ENCODE measurements at regions not wholly inside any gene's neighbourhood (a gene's known extent, or its start where the extent isn't known, plus 50 kb on each side); places are given as distances from the start of the nearest gene placed in this dataset.

GRCh38 chr20:63070771-63071540 is 64.2 kb upstream of the BHLHE23 start:
- no peak for DNase-seq (ENCODE audit: low read depth)

GRCh38 chr20:63070301-63070625 is 63.5 kb upstream of the BHLHE23 start:
- DNase-seq (ENCODE audit: low read depth) = no peak

DNA sequence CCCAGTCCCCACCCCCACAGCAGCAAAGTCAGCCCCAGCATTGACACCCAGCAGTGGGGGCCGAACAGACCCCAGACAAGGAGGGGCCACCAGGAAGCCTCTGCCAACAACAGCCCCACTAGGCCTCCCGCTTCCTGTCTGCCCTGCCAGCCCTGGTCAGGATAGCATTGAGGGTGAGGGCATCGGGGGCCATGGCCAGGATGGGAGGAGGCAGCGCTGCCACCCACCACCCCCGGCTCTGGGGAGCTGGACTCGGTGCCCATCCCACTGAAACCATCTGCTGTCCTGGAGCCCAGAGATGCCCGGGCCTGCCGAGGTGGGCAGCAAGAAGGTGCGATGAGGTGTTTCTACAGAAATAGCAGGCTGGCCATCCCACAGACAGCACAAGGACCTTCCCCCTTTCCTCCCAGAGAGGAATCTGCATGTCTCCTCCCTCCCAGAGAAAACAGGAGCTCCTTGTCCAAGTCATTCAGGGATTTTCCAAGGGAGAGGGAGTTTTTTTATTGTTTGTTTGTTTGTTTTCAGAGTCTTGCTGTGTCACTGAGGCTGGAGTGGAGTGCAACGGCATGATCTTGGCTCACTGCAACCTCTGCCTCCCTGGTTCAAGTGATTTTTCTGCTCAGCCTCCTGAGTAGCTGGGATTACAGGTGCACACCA is 62.1 kb upstream of the BHLHE23 start:
- no peak for DNase-seq (ENCODE audit: low read depth)

DNA sequence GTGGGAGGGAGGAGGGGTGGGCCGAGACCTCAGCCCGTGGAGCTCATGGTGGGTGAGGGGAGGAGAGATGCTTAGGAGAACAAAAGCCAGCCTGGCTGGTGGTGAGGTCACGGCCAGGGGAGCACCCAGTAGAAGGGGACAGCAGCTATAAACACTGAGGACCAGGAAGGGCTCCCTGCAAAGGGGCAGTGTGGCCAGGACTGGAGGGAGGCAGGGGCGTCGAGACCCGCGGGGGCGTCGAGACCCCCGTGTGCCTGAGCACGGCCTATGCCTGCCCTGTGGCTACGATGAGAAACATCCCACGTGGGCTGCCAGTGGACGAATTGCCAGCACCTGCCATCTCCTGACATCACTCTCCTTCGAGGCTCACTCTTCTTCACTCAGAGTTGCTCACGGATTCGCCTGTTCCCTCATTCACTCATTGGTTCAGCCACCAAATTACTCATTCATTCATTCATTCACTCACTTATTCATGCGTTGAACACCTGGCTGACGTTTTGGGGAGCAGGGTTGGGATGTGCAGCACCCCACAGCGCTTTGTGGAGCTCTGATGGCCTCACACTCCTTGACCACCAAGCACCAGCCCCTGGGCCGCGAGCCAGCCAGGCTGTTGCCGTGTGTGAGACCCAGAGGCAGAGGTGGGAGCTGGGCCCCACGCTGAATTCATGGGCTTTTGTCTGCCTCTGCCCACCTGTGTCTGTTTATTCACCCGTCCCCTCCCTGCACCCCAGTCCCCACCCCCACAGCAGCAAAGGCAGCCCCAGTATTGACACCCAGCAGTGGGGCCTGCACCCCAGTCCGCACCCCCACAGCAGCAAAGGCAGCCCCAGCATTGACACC is 61.2 kb upstream of the BHLHE23 start:
- no peak for DNase-seq (ENCODE audit: low read depth)

DNA sequence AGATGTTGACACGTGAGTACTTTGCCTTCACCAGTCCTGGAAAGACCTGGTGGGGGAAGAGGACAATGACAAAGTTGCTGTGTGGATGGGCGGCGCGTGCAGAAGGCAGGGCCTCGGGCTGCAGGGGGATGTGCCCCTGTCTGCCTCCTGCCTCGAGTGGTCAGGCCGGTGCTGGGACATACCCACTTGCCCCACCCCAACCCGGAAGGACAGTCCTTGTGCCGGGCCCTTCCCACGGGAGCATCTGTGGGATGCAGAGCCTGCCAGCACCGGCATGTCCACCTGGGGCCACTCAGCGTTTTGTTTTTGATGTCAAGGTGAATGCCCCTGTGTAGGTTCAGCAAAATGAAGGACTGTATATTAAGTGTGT is 60.5 kb upstream of the BHLHE23 start:
- no peak for DNase-seq (ENCODE audit: low read depth)

- no peak for DNase-seq (ENCODE audit: low read depth)
Observed at GRCh38 chr20:63066506-63067265, 59.9 kb upstream of the BHLHE23 start.

DNA sequence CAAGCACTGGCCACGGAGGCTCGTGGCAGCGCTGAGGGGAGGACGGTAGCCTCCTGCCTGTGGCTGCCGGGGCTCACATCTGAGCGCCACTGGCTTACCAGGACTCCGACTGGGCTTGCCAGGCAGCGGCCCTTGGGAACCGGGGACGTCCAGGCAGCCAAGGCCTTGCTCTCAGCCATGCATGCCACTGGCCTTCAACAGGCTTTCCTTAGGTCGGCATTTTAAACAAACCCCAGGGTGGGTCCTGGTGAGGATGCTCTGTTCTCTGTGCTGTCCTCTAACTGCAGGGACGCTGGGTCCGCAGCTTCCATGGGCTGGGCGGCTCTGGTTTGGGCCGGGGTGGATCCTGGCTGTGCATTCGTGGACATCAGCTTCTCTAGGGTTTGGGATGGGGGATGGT is 59.1 kb upstream of the BHLHE23 start:
- DNase-seq (ENCODE audit: low read depth) = no peak

- no peak for DNase-seq (ENCODE audit: low read depth)
Observed at GRCh38 chr20:63064745-63065711, 58.3 kb upstream of the BHLHE23 start.

DNA sequence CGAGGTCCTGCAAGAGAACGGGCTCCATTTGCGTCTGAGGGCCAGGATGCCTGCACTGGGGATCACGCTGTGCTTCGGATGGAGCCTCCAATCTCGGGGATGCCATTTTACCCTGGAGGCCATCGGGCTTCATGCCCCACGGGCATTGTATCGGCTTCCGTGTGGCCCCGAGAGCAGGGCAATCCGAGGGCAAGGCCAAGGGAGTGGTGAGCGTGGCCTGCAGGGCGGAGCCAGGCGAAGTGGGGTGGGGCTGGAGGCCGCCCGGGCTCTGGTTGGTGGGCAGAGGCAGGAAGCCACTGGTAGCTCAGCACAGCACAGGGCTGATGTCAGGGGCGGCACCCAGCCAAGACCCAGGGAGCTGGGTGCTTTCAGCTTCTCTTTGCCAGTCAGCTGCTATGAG is 57.5 kb upstream of the BHLHE23 start:
- no peak for DNase-seq (ENCODE audit: low read depth)

DNA sequence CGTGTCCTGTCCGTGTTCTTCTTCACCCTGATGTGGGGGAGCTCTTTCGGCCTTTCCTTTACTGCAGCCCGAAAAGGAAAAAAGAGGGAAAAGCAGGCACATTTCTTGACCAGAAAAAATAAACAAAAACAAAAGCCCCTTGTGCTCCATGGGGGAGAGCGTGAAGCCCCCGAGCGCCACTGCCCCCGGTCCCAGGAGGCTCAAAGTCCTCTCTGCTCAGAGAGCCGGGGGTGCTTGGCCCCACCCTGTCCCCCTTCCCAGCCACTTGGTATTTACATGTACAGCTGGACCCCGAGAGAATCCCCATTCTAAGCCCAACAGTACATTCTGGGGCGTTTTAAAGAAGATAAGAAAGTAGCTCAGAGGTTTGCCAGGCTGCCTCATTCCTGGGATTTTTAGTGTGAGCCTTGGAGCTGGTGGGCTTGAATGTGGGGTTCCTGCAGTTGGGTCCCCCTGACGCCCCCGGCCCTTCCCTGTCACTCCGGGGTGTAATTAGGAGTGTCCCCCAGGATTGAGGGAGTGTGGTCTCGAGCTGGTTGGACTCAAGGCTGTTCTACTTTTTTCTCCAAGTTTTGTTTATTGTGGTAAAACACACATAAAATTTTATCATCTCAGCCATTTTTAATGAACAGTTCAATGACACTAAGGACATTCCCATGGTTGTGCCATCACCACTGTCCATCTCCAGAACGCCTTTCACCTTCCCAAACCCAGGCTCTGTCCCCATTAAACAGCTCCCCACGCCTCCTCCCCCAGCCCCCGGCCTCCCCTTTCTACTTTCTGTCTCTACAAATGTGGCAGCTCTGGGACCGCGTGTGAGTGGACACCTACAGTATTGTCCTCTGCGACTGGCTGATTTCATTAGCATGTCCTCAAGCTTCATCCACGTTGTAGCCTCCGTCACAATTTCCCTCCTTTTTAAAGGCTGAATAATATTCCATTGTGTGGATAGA is 55.7 kb upstream of the BHLHE23 start:
- no peak for DNase-seq (ENCODE audit: low read depth)

DNA sequence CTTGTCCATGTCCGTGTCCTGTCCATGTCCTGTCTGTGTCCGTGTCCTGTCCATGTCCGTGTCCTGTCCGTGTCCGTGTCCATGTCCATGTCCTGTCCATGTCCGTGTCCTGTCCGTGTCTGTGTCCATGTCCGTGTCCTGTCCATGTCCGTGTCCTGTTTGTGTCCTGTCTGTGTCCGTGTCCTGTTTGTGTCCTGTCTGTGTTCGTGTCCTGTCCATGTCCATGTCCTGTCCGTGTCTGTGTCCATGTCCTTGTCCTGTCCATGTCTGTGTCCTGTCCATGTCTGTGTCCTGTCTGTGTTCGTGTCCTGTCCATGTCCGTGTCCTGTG is 55.0 kb upstream of the BHLHE23 start:
- no peak for DNase-seq (ENCODE audit: low read depth)

DNA sequence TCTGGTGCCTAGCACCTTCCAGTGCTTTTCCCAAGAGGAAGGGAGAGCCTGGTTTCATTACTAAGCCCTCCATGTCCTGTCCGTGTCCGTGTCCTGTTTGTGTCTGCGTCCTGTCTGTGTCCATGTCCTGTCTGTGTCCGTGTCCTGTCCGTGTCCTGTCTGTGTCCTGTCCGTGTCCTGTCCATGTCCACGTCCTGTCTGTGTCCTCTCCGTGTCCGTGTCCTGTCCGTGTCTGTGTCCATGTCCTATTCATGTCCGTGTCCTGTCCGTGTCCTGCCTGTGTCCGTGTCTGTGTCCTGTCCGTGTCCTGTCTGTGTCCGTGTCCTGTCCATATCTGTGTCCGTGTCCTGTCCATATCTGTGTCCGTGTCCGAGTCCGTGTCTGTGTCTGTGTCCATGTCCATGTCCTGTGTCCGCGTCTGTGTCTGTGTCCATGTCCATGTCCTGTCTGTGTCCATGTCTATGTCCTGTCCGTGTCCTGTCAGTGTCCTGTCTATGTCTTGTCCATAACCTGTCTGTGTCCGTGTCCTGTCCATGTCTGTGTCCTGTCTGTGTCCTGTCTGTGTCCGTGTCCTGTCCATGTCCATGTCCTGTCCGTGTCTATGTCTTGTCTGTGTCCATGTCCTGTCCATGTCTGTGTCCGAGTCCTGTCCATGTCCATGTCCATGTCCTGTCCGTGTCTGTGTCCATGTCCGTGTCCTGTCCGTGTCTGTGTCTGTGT is 54.4 kb upstream of the BHLHE23 start:
- DNase-seq (ENCODE audit: low read depth) = no peak

- no peak for DNase-seq (ENCODE audit: low read depth)
Observed at GRCh38 chr20:63060057-63060991, 53.6 kb upstream of the BHLHE23 start.

DNA sequence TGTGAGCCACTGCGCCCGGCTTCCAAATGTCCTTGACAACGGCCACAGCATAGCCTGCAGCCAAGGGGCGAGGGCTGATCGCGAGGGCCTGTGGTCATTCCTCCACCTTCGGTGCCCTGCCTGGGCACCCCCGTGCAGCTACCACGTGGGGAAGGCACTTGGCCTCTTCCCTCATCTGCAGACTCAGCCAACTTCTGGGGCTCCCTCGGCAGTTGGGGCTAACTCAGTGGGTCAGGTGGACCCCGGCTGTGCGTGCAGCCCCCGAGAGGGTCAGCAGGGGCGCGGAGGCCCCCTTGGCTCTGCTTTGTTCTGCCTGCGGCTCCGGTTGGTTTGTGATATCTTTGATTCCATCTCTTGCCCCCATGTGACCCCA is 52.9 kb upstream of the BHLHE23 start:
- DNase-seq (ENCODE audit: low read depth) = no peak

DNA sequence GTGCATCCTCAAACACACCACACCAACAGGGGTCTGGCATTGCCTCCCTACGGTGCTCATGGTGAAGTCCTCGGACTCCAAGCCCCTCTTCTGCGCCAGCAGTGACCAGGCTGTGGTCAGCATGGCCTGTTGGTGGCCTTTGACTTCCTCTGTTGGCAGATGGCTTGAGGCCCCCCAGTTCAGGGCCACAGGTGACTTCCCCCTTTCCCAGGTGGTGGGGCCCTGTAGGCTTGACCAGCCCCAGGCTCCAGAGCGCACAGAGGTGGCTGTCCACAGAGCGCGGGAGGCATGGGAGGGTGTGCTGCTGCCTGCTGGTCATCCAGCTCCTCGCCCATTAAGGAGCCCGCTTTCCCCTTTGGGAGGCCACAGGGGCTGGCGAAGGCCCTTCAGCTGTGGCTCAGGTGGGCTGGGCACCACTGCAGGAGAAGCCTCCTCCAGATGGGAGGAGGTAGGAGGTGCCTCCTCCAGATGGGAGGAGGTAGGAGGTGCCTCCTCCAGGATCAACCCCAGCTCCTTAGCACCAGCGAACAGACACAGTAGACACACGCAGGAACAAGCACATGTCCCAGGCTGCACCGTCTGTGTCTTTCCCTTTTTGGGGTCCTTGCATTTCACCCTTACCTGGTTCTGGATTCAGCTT is 52.1 kb upstream of the BHLHE23 start:
- DNase-seq (ENCODE audit: low read depth) = no peak

DNA sequence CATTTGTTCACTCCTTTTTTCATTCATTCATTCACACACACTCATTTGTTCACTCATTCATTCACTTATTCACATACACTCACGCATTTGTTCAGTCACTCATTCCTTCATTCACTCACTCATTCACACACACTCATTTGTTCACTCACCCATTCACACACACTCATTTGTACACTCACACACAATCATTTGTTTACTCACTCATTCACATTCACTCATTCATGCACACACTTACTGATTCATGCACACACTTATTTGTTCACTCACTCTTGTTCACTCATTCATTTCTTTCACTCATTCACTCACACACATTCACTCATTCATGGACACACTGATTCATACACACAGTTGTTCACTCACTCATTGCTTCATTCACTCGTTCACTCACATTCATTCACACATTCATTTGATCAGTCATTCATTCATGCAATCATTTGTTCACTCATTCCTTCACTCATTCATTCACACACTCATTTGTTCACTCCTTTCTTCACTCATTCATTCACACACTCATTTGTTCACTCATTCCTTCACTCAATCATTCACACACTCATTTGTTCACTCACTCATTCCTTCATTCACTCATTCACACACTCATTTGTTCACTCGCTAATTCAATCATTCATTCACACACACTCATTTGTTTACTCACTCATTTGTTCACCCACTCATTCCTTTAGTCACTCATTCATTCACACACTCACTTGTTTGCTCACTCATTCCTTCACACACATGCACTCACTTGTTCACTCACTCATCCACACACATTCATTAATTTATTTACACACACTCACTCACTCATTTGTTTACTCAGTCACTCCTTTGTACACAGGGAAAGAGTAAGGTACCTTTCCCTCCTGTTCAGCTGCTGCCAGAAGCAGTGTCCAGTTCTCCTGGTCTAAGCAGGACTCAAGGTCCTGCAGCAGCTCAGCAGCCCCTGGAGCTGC is 50.7 kb upstream of the BHLHE23 start:
- DNase-seq (ENCODE audit: low read depth) = no peak
